ENCODE measurements at regions not wholly inside any gene's neighbourhood (a gene's known extent, or its start where the extent isn't known, plus 50 kb on each side); places are given as distances from the start of the nearest gene placed in this dataset.

DNA sequence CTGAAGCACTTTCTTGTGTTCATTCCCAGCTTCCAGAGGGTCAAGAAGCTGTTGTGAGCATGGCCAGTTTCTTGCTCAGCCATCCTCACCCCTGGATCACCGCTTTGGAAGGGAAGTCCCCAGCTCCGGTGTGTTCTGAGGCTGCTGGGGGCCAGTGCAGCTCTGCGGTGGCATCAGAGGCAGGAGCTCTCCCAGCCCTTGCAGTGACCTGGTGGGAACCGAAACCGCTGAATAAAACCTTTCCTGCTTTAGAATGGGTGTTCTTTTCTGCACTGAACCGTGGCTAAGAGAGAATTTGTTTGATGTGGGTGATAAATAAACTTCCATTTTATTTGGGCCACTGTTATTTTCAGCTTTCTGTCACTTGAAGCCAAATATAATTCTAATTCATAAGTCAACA, 450.9 kb upstream of the VSTM2A start:
- H4K20me1 ChIP-seq (ENCODE audit: insufficient read depth, low read length), result no peaks in the 10 kb centered on the region
- in situ Hi-C loops (cut with MboI; ENCODE audit: low sequenced_read_pairs), result no loop called here
- no peak overlapping the region for H4K91ac ChIP-seq (ENCODE audit: insufficient read depth, low read depth, low read length)
- H3K18ac ChIP-seq (ENCODE audit: low read depth, low read length), result no peak overlapping the region
- CTCF ChIA-PET, result no interaction called here
- DNase-seq (no peak), ATAC-seq (ENCODE audit: low read depth) (no peak)
- no peak overlapping the region for H2AK9ac ChIP-seq (replicated peaks; ENCODE audit: low read depth, low read length, poor library complexity)
- H3K9ac ChIP-seq (ENCODE audit: low read depth, low read length), result no peak overlapping the region
- no peak overlapping the region for H2AFZ ChIP-seq (replicated peaks; ENCODE audit: low read length, poor library complexity)
- H3K27me3 ChIP-seq (ENCODE audit: control insufficient read depth, insufficient read depth, low read length), result no peaks in the 10 kb centered on the region
- H3K14ac ChIP-seq (replicated peaks; ENCODE audit: low read depth, low read length), result no peak overlapping the region
- H4K8ac ChIP-seq (ENCODE audit: low read depth in 2 of 2, low read length in 2 of 2), result no peak overlapping the region
- no peak overlapping the region for H4K5ac ChIP-seq (ENCODE audit: low read depth, low read length)
- no peak overlapping the region for H2AK5ac ChIP-seq (ENCODE audit: low read depth, low read length)
- no peak overlapping the region for H3K4me3 ChIP-seq (ENCODE audit: insufficient read depth, low read depth, low read length)
- dilution Hi-C loops (cut with HindIII; ENCODE audit: low sequenced_read_pairs, unreplicated experiment), result no loop called here
- TF ChIP-seq POLR2A (IDR thresholded peaks at IDR 0.05; ENCODE audit: low read depth, low read length) (no peak), MAZ (IDR thresholded peaks at IDR 0.05; ENCODE audit: borderline replicate concordance, low read depth, low read length) (no peak), BHLHE40 (IDR thresholded peaks at IDR 0.05; ENCODE audit: low read depth, low read length) (no peak), NFE2L2 (IDR thresholded peaks at IDR 0.05; ENCODE audit: low read depth, low read length) (no peak), USF2 (IDR thresholded peaks at IDR 0.05; ENCODE audit: low read depth, low read length) (no peak), CEBPB (IDR thresholded peaks at IDR 0.05; ENCODE audit: low read depth, low read length) (no peak), MXI1 (IDR thresholded peaks at IDR 0.05; ENCODE audit: borderline replicate concordance, low read depth, low read length) (no peak)
- H3K4me2 ChIP-seq (ENCODE audit: low read depth, low read length), result no peak overlapping the region
- no peak overlapping the region for H2BK15ac ChIP-seq (ENCODE audit: low read depth, low read length)
- peaks cover 11% of the 10 kb centered on the region for H3K9me3 ChIP-seq (ENCODE audit: control insufficient read depth, insufficient read depth, low read length)
- H3K36me3 ChIP-seq (ENCODE audit: control insufficient read depth, insufficient read depth, low read length), result no peaks in the 10 kb centered on the region
- no peaks in the 10 kb centered on the region for H3K79me1 ChIP-seq (ENCODE audit: low read depth in 1 of 2, low read length in 2 of 2)
- no peak overlapping the region for H3K23ac ChIP-seq (ENCODE audit: low read depth, low read length)
- intact Hi-C loops (cut with micrococcal nuclease), result no loop called here
- no peak overlapping the region for H3K4ac ChIP-seq (ENCODE audit: low read depth, low read length)
- H3K56ac ChIP-seq (ENCODE audit: extremely low read depth, insufficient read depth, low read length), result no peak overlapping the region
- H2BK5ac ChIP-seq (ENCODE audit: low read depth, low read length, poor library complexity, severe bottlenecking), result no peak overlapping the region
- no TSS peak for BruUV-seq (replicated peaks)
- no peak overlapping the region for H2BK120ac ChIP-seq (ENCODE audit: low read depth, low read length)
- H3K4me1 ChIP-seq (ENCODE audit: control insufficient read depth, insufficient read depth, low read length), result no peaks in the 10 kb centered on the region
- no peak overlapping the region for H3K27ac ChIP-seq (ENCODE audit: insufficient read depth, low read length)
- H3K9me1 ChIP-seq (ENCODE audit: insufficient read depth, low read length), result no peaks in the 10 kb centered on the region
- no CpG with 5 or more reads among the region's 6 CpGs for WGBS, 2 experiments (ENCODE audit: extremely low coverage in 2 of 2, insufficient read length in 1 of 2)
- POLR2A ChIA-PET (ENCODE audit: unreplicated experiment), result no interaction called here
- H2BK20ac ChIP-seq (ENCODE audit: low read depth, low read length), result no peak overlapping the region
